HG02870 (cell line): ENCODE measurements at regions not wholly inside any gene's neighbourhood (a gene's known extent, or its start where the extent isn't known, plus 50 kb on each side); places are given as distances from the start of the nearest gene placed in this dataset.

Source experiments
- ATAC-seq: cut with Tn5 transposase; IDR thresholded peaks from one replicate; pipeline ENCODE4 v1.9.1; 2021; ENCODE audit warnings: mild to moderate bottlenecking, moderate library complexity; ENCODE audit not compliant: unreplicated experiment

GRCh38 chr2:6495466-6495865 lies 370.2 kb downstream of the CMPK2 start:
- no peak for ATAC-seq

- ATAC-seq = no peak
Observed at GRCh38 chr2:6496376-6496775, 369.3 kb downstream of the CMPK2 start.

GRCh38 chr2:6497048-6497447 lies 368.7 kb downstream of the CMPK2 start:
- no peak for ATAC-seq

GRCh38 chr2:6498841-6499240 lies 366.9 kb downstream of the CMPK2 start:
- no peak for ATAC-seq

- no peak for ATAC-seq
Observed at GRCh38 chr2:6499691-6500090, 366.0 kb downstream of the CMPK2 start.

- no peak for ATAC-seq
Observed at GRCh38 chr2:6506361-6506794, 359.3 kb downstream of the CMPK2 start.

GRCh38 chr2:6506859-6507258 lies 358.8 kb downstream of the CMPK2 start:
- no peak for ATAC-seq

- no peak for ATAC-seq
Observed at GRCh38 chr2:6510532-6510931, 355.2 kb downstream of the CMPK2 start.

GRCh38 chr2:6512589-6512988 lies 353.1 kb downstream of the CMPK2 start:
- ATAC-seq = no peak

GRCh38 chr2:6516674-6517073 lies 349.0 kb downstream of the CMPK2 start:
- ATAC-seq = no peak

- ATAC-seq = no peak
Observed at GRCh38 chr2:6518361-6518760, 347.3 kb downstream of the CMPK2 start.

- no peak for ATAC-seq
Observed at GRCh38 chr2:6523476-6523875, 342.2 kb downstream of the CMPK2 start.

GRCh38 chr2:6524691-6525474 lies 340.8 kb downstream of the CMPK2 start:
- no peak for ATAC-seq

- no peak for ATAC-seq
Observed at GRCh38 chr2:6525475-6525964, 340.2 kb downstream of the CMPK2 start.

GRCh38 chr2:6526093-6526824 lies 339.4 kb downstream of the CMPK2 start:
- peak; percentile 54 for ATAC-seq

- no peak for ATAC-seq
Observed at GRCh38 chr2:6531304-6531703, 334.4 kb downstream of the CMPK2 start.

- ATAC-seq = no peak
Observed at GRCh38 chr2:6535572-6535971, 330.1 kb downstream of the CMPK2 start.

- ATAC-seq = no peak
Observed at GRCh38 chr2:6538607-6539006, 327.1 kb downstream of the CMPK2 start.

GRCh38 chr2:6545336-6545735 lies 320.4 kb downstream of the CMPK2 start:
- no peak for ATAC-seq

GRCh38 chr2:6545795-6546194 lies 319.9 kb downstream of the CMPK2 start:
- no peak for ATAC-seq

GRCh38 chr2:6554466-6554865 lies 311.2 kb downstream of the CMPK2 start:
- no peak for ATAC-seq

GRCh38 chr2:6556755-6557154 lies 309.0 kb downstream of the CMPK2 start:
- no peak for ATAC-seq
